Endothelial cell of umbilical vein (primary cell): ENCODE measurements at regions not wholly inside any gene's neighbourhood (a gene's known extent, or its start where the extent isn't known, plus 50 kb on each side); places are given as distances from the start of the nearest gene placed in this dataset.
A peak's percentile ranks its signal among the peaks of the same experiment; 100 is the strongest.

ENCODE experiments used
- BruUV-seq: library from RNA; stranded (reverse); fragments of 400-500 nt; replicated peaks from 2 replicates; lab custom pipeline; 2021; lab: Mats Ljungman, UMichigan
- CTCF ChIA-PET: fragments of 300-600, 350-600 bp; sonication (Branson Sonifier 250); formaldehyde crosslinking; loops from one replicate; lab custom pipeline; 2021; ENCODE audit warnings: antibody characterized with exemption, inconsistent platforms; lab: Charles Lee
- POLR2A ChIA-PET: fragments of 300-600, 350-600 bp; sonication (Branson Sonifier 250); formaldehyde crosslinking; loops from one replicate; lab custom pipeline; 2021; ENCODE audit warnings: antibody characterized with exemption, inconsistent platforms; lab: Charles Lee
- DNase-seq: peaks from one replicate; pipeline ENCODE4 v3.0.0-alpha.2; 2011; ENCODE audit warnings: low read depth, low spot score
- FAIRE-seq: peaks from 2 replicates; lab custom pipeline; 2011; peaks lifted over from hg19 to GRCh38; lab: Jason Lieb, UNC
- H2AFZ ChIP-seq: 2 replicates; pipeline ENCODE4 v1.6.0; 2012; ENCODE audit warnings: low read depth, low read length, control low read depth, inconsistent platforms
- H3K27ac ChIP-seq: 2 replicates; pipeline ENCODE4 v1.5.1; 2011; ENCODE audit warnings: low read depth, mild to moderate bottlenecking, control low read depth, low read length, moderate library complexity; ENCODE audit not compliant: insufficient read depth
- H3K27me3 ChIP-seq, 2 experiments: 2 replicates each; pipeline versions ENCODE4 v1.6.0 to v1.6.1; 2011; ENCODE audit warnings: low read length in 2 of 2, mixed read lengths in 1 of 2; ENCODE audit not compliant: control insufficient read depth in 2 of 2, insufficient read depth in 2 of 2
- H3K36me3 ChIP-seq, 2 experiments: 2 replicates in 1 of 2; 3 replicates in 1 of 2; pipeline ENCODE4 v1.5.1; 2011; ENCODE audit warnings: low read length in 2 of 2, mild to moderate bottlenecking in 1 of 2, moderate library complexity in 1 of 2; ENCODE audit not compliant: control insufficient read depth in 2 of 2, insufficient read depth in 2 of 2; ENCODE audit errors: extremely low read depth in 1 of 2
- H3K4me1 ChIP-seq: 3 replicates; pipeline ENCODE4 v1.5.1; 2011; ENCODE audit warnings: mild to moderate bottlenecking, low read length; ENCODE audit not compliant: control insufficient read depth, insufficient read depth; ENCODE audit errors: extremely low read depth
- H3K4me2 ChIP-seq: 2 replicates; pipeline ENCODE4 v1.6.1; 2011; ENCODE audit warnings: low read length, control low read depth, mixed read lengths; ENCODE audit not compliant: insufficient read depth
- H3K4me3 ChIP-seq, 3 experiments: fragments of 200-600 bp in 1 of 3; sonication (generic), shearing (Covaris generic) in 1 of 3; replicated peaks in 1 of 3; 2 replicates each; pipeline ENCODE4 v1.5.1; 2011 to 2016; ENCODE audit warnings: control low read depth in 3 of 3, low read length in 3 of 3, mild to moderate bottlenecking in 2 of 3, inconsistent platforms in 1 of 3, low read depth in 1 of 3, moderate library complexity in 1 of 3; ENCODE audit not compliant: insufficient read depth in 1 of 3
- H3K79me2 ChIP-seq: 2 replicates; pipeline ENCODE4 v1.6.0; 2012; ENCODE audit warnings: low read length, inconsistent platforms; ENCODE audit not compliant: control insufficient read depth, insufficient read depth
- H3K9ac ChIP-seq: replicated peaks from 2 replicates; pipeline ENCODE3; 2011; ENCODE audit warnings: low read length, control low read depth; ENCODE audit not compliant: insufficient read depth; ENCODE audit errors: extremely low read depth
- H3K9me1 ChIP-seq: replicated peaks from 3 replicates; pipeline ENCODE4 v1.6.0; 2011; ENCODE audit warnings: mild to moderate bottlenecking, low read length; ENCODE audit not compliant: control insufficient read depth, insufficient read depth; ENCODE audit errors: extremely low read depth
- H3K9me3 ChIP-seq: replicated peaks from 2 replicates; pipeline ENCODE4 v1.5.1; 2012; ENCODE audit warnings: low read length, inconsistent platforms; ENCODE audit not compliant: control insufficient read depth, insufficient read depth
- H4K20me1 ChIP-seq: replicated peaks from 2 replicates; pipeline ENCODE3; 2011; ENCODE audit warnings: mild to moderate bottlenecking, low read length; ENCODE audit not compliant: control insufficient read depth, insufficient read depth; ENCODE audit errors: extremely low read depth
- EZH2 ChIP-seq: IDR thresholded peaks from 2 replicates; pipeline ENCODE4 v1.6.1; 2012; ENCODE audit warnings: borderline replicate concordance, low read depth, mild to moderate bottlenecking, moderate library complexity, low read length, inconsistent platforms; ENCODE audit not compliant: severe bottlenecking
- FOS ChIP-seq: IDR thresholded peaks from 2 replicates; pipeline ENCODE4 v1.6.1; 2011; ENCODE audit warnings: mild to moderate bottlenecking, low read length, moderate library complexity, borderline replicate concordance; ENCODE audit not compliant: insufficient read depth
- GATA2 ChIP-seq: IDR thresholded peaks from 2 replicates; pipeline ENCODE4 v1.7.0; 2011; ENCODE audit warnings: low read depth, mild to moderate bottlenecking, moderate library complexity, mixed read lengths, low read length; ENCODE audit not compliant: insufficient read length, insufficient read depth
- JUN ChIP-seq: IDR thresholded peaks from 2 replicates; pipeline ENCODE4 v1.6.1; 2011; ENCODE audit warnings: borderline replicate concordance, low read depth; ENCODE audit not compliant: insufficient read length, insufficient read depth
- MAX ChIP-seq: IDR thresholded peaks from 2 replicates; pipeline ENCODE4 v1.6.1; 2011; ENCODE audit not compliant: insufficient read depth, insufficient read length
- MYC ChIP-seq: IDR thresholded peaks from one replicate; pipeline ENCODE4 v1.6.1; 2011; ENCODE audit warnings: mild to moderate bottlenecking, low read depth, low read length
- POLR2AphosphoS5 ChIP-seq: IDR thresholded peaks from 2 replicates; pipeline ENCODE4 v1.6.1; 2012; ENCODE audit warnings: low read depth, mild to moderate bottlenecking, control low read depth, low read length, moderate library complexity; ENCODE audit not compliant: insufficient read depth
- dilution Hi-C: fragments of 300-500 bp; cut with MboI; formaldehyde crosslinking; loops from one replicate; pipeline ENCODE4 v1.15.0; 2019; ENCODE audit warnings: low sequenced_read_pairs; ENCODE audit not compliant: extremely low pct_ligation_motif_present
- intact Hi-C: fragments of 100-400 bp; cut with micrococcal nuclease; formaldehyde crosslinking; loops from one replicate; pipeline ENCODE4 v1.10.0; 2022
- TF ChIP-seq, protein P1 (sequence below), 2 donors: IDR thresholded peaks; 1 replicate in 1 of 2; 2 replicates in 1 of 2; pipeline ENCODE4 v1.5.1; 2011; ENCODE audit warnings: low read length in 2 of 2, mild to moderate bottlenecking in 2 of 2, moderate library complexity in 2 of 2, control low read depth in 1 of 2, inconsistent platforms in 1 of 2, low read depth in 1 of 2; ENCODE audit not compliant: insufficient read depth in 1 of 2; ENCODE audit errors: extremely low read depth in 1 of 2

DNA sequence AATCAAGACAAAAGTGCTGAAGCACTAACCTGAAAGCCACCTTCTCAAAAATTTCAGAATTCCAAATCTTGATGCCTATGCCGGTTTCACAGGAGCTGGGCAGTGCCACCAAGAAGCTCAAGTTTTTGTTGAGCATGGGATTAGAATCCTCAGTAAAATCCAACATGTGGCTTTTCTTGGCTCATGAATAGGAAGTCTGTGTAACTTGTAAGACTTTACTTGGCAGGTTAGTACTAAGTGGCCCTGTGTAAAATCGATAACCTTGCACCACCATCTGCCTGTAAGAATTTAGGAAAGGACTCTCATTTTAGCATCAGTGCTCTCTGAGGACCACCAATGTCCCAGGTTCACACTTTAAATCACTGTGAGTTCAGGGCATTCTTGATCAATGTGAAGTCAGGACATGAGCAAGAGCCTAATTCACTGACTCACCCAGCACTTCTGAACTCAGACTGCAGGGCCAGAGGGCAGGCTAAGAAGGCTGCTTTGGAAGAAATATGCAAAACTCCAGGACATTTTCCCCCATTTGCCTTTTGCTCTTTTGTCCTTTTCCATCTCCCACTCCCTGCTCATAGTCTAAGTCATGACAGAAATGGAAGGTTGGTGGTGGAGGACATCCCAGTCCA is 113.2 kb downstream of the EDN1 start:
- ChIA-PET POLR2A (no interaction called here), CTCF (interaction anchor here (0.8 to 1.5 kb wide), 2 partner anchors 89 to 205 kb away, joined by 3 read pairs; no protein-coding TSS in a partner anchor)
- Histone ChIP-seq H3K27me3 (no peaks in the 10 kb centered on the region), H3K4me2 (peak overlapping the region; percentile 13), H3K4me3 (no peak overlapping the region), H3K79me2 (no peaks in the 10 kb centered on the region), H3K9me3 (no peaks in the 10 kb centered on the region), H3K36me3 (no peaks in the 10 kb centered on the region), H2AFZ (peak overlapping the region; percentile 60), H4K20me1 (no peaks in the 10 kb centered on the region), H3K9me1 (no peaks in the 10 kb centered on the region), H3K9ac (no peak overlapping the region), H3K27ac (no peak overlapping the region), H3K4me1 (peaks cover 15% of the 10 kb centered on the region)
- dilution Hi-C loops, result no loop called here
- FAIRE-seq (peak; percentile 55), DNase-seq (peak; percentile 63)
- no TSS peak for BruUV-seq
- TF ChIP-seq EZH2 (no peak), POLR2AphosphoS5 (peak; percentile 55), JUN (no peak), FOS (peak; percentile 83), MYC (no peak), GATA2 (no peak), MAX (no peak)
- TF ChIP-seq, protein P1, sequence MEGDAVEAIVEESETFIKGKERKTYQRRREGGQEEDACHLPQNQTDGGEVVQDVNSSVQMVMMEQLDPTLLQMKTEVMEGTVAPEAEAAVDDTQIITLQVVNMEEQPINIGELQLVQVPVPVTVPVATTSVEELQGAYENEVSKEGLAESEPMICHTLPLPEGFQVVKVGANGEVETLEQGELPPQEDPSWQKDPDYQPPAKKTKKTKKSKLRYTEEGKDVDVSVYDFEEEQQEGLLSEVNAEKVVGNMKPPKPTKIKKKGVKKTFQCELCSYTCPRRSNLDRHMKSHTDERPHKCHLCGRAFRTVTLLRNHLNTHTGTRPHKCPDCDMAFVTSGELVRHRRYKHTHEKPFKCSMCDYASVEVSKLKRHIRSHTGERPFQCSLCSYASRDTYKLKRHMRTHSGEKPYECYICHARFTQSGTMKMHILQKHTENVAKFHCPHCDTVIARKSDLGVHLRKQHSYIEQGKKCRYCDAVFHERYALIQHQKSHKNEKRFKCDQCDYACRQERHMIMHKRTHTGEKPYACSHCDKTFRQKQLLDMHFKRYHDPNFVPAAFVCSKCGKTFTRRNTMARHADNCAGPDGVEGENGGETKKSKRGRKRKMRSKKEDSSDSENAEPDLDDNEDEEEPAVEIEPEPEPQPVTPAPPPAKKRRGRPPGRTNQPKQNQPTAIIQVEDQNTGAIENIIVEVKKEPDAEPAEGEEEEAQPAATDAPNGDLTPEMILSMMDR (IDR thresholded peaks at IDR 0.05; ENCODE audit: extremely low read depth in 1 of 2, insufficient read depth in 1 of 2, low read depth in 1 of 2, low read length in 2 of 2), result no peak
- intact Hi-C loops, result no loop called here
